Endothelial cell of umbilical vein (primary cell): ENCODE measurements at regions not wholly inside any gene's neighbourhood (a gene's known extent, or its start where the extent isn't known, plus 50 kb on each side); places are given as distances from the start of the nearest gene placed in this dataset.

Experiments
- BruUV-seq: library from RNA; stranded (reverse); fragments of 400-500 nt; replicated peaks from 2 replicates; lab custom pipeline; 2021; lab: Mats Ljungman, UMichigan
- CTCF ChIA-PET: fragments of 300-600, 350-600 bp; sonication (Branson Sonifier 250); formaldehyde crosslinking; loops from one replicate; lab custom pipeline; 2021; ENCODE audit warnings: antibody characterized with exemption, inconsistent platforms; lab: Charles Lee
- POLR2A ChIA-PET: fragments of 300-600, 350-600 bp; sonication (Branson Sonifier 250); formaldehyde crosslinking; loops from one replicate; lab custom pipeline; 2021; ENCODE audit warnings: antibody characterized with exemption, inconsistent platforms; lab: Charles Lee
- DNase-seq: peaks from one replicate; pipeline ENCODE4 v3.0.0-alpha.2; 2011; ENCODE audit warnings: low read depth, low spot score
- FAIRE-seq: peaks from 2 replicates; lab custom pipeline; 2011; peaks lifted over from hg19 to GRCh38; lab: Jason Lieb, UNC
- H2AFZ ChIP-seq: 2 replicates; pipeline ENCODE4 v1.6.0; 2012; ENCODE audit warnings: low read depth, low read length, control low read depth, inconsistent platforms
- H3K27ac ChIP-seq: 2 replicates; pipeline ENCODE4 v1.5.1; 2011; ENCODE audit warnings: low read depth, mild to moderate bottlenecking, control low read depth, low read length, moderate library complexity; ENCODE audit not compliant: insufficient read depth
- H3K27me3 ChIP-seq, 2 experiments: 2 replicates each; pipeline versions ENCODE4 v1.6.0 to v1.6.1; 2011; ENCODE audit warnings: low read length in 2 of 2, mixed read lengths in 1 of 2; ENCODE audit not compliant: control insufficient read depth in 2 of 2, insufficient read depth in 2 of 2
- H3K36me3 ChIP-seq, 2 experiments: 2 replicates in 1 of 2; 3 replicates in 1 of 2; pipeline ENCODE4 v1.5.1; 2011; ENCODE audit warnings: low read length in 2 of 2, mild to moderate bottlenecking in 1 of 2, moderate library complexity in 1 of 2; ENCODE audit not compliant: control insufficient read depth in 2 of 2, insufficient read depth in 2 of 2; ENCODE audit errors: extremely low read depth in 1 of 2
- H3K4me1 ChIP-seq: 3 replicates; pipeline ENCODE4 v1.5.1; 2011; ENCODE audit warnings: mild to moderate bottlenecking, low read length; ENCODE audit not compliant: control insufficient read depth, insufficient read depth; ENCODE audit errors: extremely low read depth
- H3K4me2 ChIP-seq: 2 replicates; pipeline ENCODE4 v1.6.1; 2011; ENCODE audit warnings: low read length, control low read depth, mixed read lengths; ENCODE audit not compliant: insufficient read depth
- H3K4me3 ChIP-seq, 3 experiments: fragments of 200-600 bp in 1 of 3; sonication (generic), shearing (Covaris generic) in 1 of 3; replicated peaks in 1 of 3; 2 replicates each; pipeline ENCODE4 v1.5.1; 2011 to 2016; ENCODE audit warnings: control low read depth in 3 of 3, low read length in 3 of 3, mild to moderate bottlenecking in 2 of 3, inconsistent platforms in 1 of 3, low read depth in 1 of 3, moderate library complexity in 1 of 3; ENCODE audit not compliant: insufficient read depth in 1 of 3
- H3K79me2 ChIP-seq: 2 replicates; pipeline ENCODE4 v1.6.0; 2012; ENCODE audit warnings: low read length, inconsistent platforms; ENCODE audit not compliant: control insufficient read depth, insufficient read depth
- H3K9ac ChIP-seq: replicated peaks from 2 replicates; pipeline ENCODE3; 2011; ENCODE audit warnings: low read length, control low read depth; ENCODE audit not compliant: insufficient read depth; ENCODE audit errors: extremely low read depth
- H3K9me1 ChIP-seq: replicated peaks from 3 replicates; pipeline ENCODE4 v1.6.0; 2011; ENCODE audit warnings: mild to moderate bottlenecking, low read length; ENCODE audit not compliant: control insufficient read depth, insufficient read depth; ENCODE audit errors: extremely low read depth
- H3K9me3 ChIP-seq: replicated peaks from 2 replicates; pipeline ENCODE4 v1.5.1; 2012; ENCODE audit warnings: low read length, inconsistent platforms; ENCODE audit not compliant: control insufficient read depth, insufficient read depth
- H4K20me1 ChIP-seq: replicated peaks from 2 replicates; pipeline ENCODE3; 2011; ENCODE audit warnings: mild to moderate bottlenecking, low read length; ENCODE audit not compliant: control insufficient read depth, insufficient read depth; ENCODE audit errors: extremely low read depth
- CTCF ChIP-seq, 2 donors: IDR thresholded peaks; 1 replicate in 1 of 2; 2 replicates in 1 of 2; pipeline ENCODE4 v1.5.1; 2011; ENCODE audit warnings: low read length in 2 of 2, mild to moderate bottlenecking in 2 of 2, moderate library complexity in 2 of 2, control low read depth in 1 of 2, inconsistent platforms in 1 of 2, low read depth in 1 of 2; ENCODE audit not compliant: insufficient read depth in 1 of 2; ENCODE audit errors: extremely low read depth in 1 of 2
- EZH2 ChIP-seq: IDR thresholded peaks from 2 replicates; pipeline ENCODE4 v1.6.1; 2012; ENCODE audit warnings: borderline replicate concordance, low read depth, mild to moderate bottlenecking, moderate library complexity, low read length, inconsistent platforms; ENCODE audit not compliant: severe bottlenecking
- FOS ChIP-seq: IDR thresholded peaks from 2 replicates; pipeline ENCODE4 v1.6.1; 2011; ENCODE audit warnings: mild to moderate bottlenecking, low read length, moderate library complexity, borderline replicate concordance; ENCODE audit not compliant: insufficient read depth
- GATA2 ChIP-seq: IDR thresholded peaks from 2 replicates; pipeline ENCODE4 v1.7.0; 2011; ENCODE audit warnings: low read depth, mild to moderate bottlenecking, moderate library complexity, mixed read lengths, low read length; ENCODE audit not compliant: insufficient read length, insufficient read depth
- JUN ChIP-seq: IDR thresholded peaks from 2 replicates; pipeline ENCODE4 v1.6.1; 2011; ENCODE audit warnings: borderline replicate concordance, low read depth; ENCODE audit not compliant: insufficient read length, insufficient read depth
- MYC ChIP-seq: IDR thresholded peaks from one replicate; pipeline ENCODE4 v1.6.1; 2011; ENCODE audit warnings: mild to moderate bottlenecking, low read depth, low read length
- POLR2A ChIP-seq: IDR thresholded peaks from 2 replicates; pipeline ENCODE4 v1.6.1; 2012; ENCODE audit warnings: low read depth, mild to moderate bottlenecking, control low read depth, low read length
- POLR2AphosphoS5 ChIP-seq: IDR thresholded peaks from 2 replicates; pipeline ENCODE4 v1.6.1; 2012; ENCODE audit warnings: low read depth, mild to moderate bottlenecking, control low read depth, low read length, moderate library complexity; ENCODE audit not compliant: insufficient read depth
- dilution Hi-C: fragments of 300-500 bp; cut with MboI; formaldehyde crosslinking; loops from one replicate; pipeline ENCODE4 v1.15.0; 2019; ENCODE audit warnings: low sequenced_read_pairs; ENCODE audit not compliant: extremely low pct_ligation_motif_present
- intact Hi-C: fragments of 100-400 bp; cut with micrococcal nuclease; formaldehyde crosslinking; loops from one replicate; pipeline ENCODE4 v1.10.0; 2022
- TF ChIP-seq, protein P1 (sequence below): IDR thresholded peaks from 2 replicates; pipeline ENCODE4 v1.6.1; 2011; ENCODE audit not compliant: insufficient read depth, insufficient read length

GRCh38 chr1:173314656-173315055, 107.5 kb upstream of the TNFSF4 start:
- no peaks in the 10 kb centered on the region for H3K79me2 ChIP-seq
- H3K9ac ChIP-seq, result no peak overlapping the region
- peaks cover 0 to 1% of the 10 kb centered on the region in 2 experiments for H3K27me3 ChIP-seq
- no peaks in the 10 kb centered on the region for H3K9me3 ChIP-seq
- DNase-seq (no peak), FAIRE-seq (no peak)
- ChIA-PET POLR2A (no interaction called here), CTCF (interaction anchor here (0.7 kb wide), 1 partner anchor 38 kb away, joined by 3 read pairs; no protein-coding TSS in a partner anchor)
- no peaks in the 10 kb centered on the region for H3K36me3 ChIP-seq
- H3K4me3 ChIP-seq, result no peak overlapping the region
- dilution Hi-C loops (no loop called here), intact Hi-C loops (no loop called here)
- H2AFZ ChIP-seq, result no peak overlapping the region
- no TSS peak for BruUV-seq
- H4K20me1 ChIP-seq, result no peaks in the 10 kb centered on the region
- no peak overlapping the region for H3K27ac ChIP-seq
- H3K4me2 ChIP-seq, result no peak overlapping the region
- H3K4me1 ChIP-seq, result no peaks in the 10 kb centered on the region
- H3K9me1 ChIP-seq, result no peaks in the 10 kb centered on the region
- no peak for TF ChIP-seq POLR2A

- H3K27me3 ChIP-seq, result peaks cover 0 to 1% of the 10 kb centered on the region in 2 experiments
- intact Hi-C loops, result no loop called here
- FAIRE-seq, result no peak
Observed at GRCh38 chr1:173315296-173315695, 108.2 kb upstream of the TNFSF4 start.

More at GRCh38 chr1:173315296-173315695, 108.2 kb upstream of the TNFSF4 start:
- H2AFZ ChIP-seq, result no peak overlapping the region
- H3K9me3 ChIP-seq, result no peaks in the 10 kb centered on the region
- dilution Hi-C loops, result no loop called here
- CTCF ChIA-PET, result no interaction called here
- no peak overlapping the region for H3K9ac ChIP-seq
- no peak overlapping the region for H3K27ac ChIP-seq
- H3K36me3 ChIP-seq, result no peaks in the 10 kb centered on the region
- H3K4me1 ChIP-seq, result no peaks in the 10 kb centered on the region
- H3K9me1 ChIP-seq, result no peaks in the 10 kb centered on the region
- H3K4me2 ChIP-seq, result no peak overlapping the region
- POLR2A ChIA-PET, result no interaction called here
- no peak overlapping the region for H3K4me3 ChIP-seq
- DNase-seq, result no peak
- H3K79me2 ChIP-seq, result no peaks in the 10 kb centered on the region
- H4K20me1 ChIP-seq, result no peaks in the 10 kb centered on the region
- no TSS peak for BruUV-seq
- no peak for TF ChIP-seq EZH2
- TF ChIP-seq MYC, result no peak
- TF ChIP-seq, protein P1, sequence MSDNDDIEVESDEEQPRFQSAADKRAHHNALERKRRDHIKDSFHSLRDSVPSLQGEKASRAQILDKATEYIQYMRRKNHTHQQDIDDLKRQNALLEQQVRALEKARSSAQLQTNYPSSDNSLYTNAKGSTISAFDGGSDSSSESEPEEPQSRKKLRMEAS, result no peak
- TF ChIP-seq POLR2A, result no peak
- TF ChIP-seq GATA2, result no peak
- TF ChIP-seq CTCF (IDR thresholded peaks at IDR 0.05; ENCODE audit: extremely low read depth in 1 of 2, insufficient read depth in 1 of 2, low read depth in 1 of 2, low read length in 2 of 2), result no peak
- no peak for TF ChIP-seq JUN
- TF ChIP-seq FOS, result no peak
- no peak for TF ChIP-seq POLR2AphosphoS5
